HG02981 (cell line): ENCODE measurements at regions not wholly inside any gene's neighbourhood (a gene's known extent, or its start where the extent isn't known, plus 50 kb on each side); places are given as distances from the start of the nearest gene placed in this dataset.

Source experiments
- ATAC-seq: cut with Tn5 transposase; IDR thresholded peaks from one replicate; pipeline ENCODE4 v1.9.1; 2021; ENCODE audit warnings: mild to moderate bottlenecking, moderate library complexity; ENCODE audit not compliant: unreplicated experiment

DNA sequence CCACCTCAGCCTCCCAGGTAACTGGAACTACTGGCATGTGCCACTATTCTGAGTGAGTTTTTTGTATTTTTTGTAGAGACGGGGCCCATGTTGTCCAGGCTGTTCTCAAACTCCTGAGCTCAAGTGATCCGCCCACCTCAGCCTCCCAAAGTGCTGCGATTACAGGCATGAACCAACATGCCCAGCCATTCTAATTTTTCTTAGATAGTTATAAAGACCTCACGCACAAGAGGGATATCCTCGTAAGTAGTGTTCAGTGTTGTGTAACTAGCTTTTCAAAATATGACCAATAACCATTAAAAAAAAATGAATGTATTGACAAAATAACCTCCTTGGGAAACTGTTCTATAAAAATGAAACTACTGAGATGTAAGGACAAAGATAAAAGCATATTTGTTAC, 90.5 kb upstream of the FERD3L start:
- no peak for ATAC-seq

- ATAC-seq: no peak
Measured at GRCh38 chr7:19224951-19225350, 79.7 kb upstream of the FERD3L start.

- ATAC-seq: no peak
Measured at GRCh38 chr7:19215412-19215811, 70.2 kb upstream of the FERD3L start.

DNA sequence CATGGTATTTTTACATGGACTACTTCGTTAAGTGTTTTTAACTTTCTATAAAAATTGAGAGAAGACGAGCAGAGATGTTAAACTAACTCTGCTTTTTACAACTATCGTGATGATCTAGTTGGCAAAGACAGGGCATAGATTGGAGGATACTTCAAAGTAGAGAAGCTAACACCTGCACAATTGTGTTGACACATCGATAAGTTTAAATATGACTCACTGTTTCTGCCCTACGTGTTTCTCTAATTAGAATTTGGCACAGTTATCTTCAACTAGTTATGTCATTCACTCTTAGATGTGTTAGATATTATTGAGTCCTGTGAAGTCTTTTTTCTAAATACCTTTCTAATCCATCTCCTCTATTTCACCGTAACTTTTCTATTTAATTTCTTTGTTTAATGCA, 68.5 kb upstream of the FERD3L start:
- ATAC-seq: no peak

GRCh38 chr7:19210893-19211413, 65.7 kb upstream of the FERD3L start:
- no peak for ATAC-seq

DNA sequence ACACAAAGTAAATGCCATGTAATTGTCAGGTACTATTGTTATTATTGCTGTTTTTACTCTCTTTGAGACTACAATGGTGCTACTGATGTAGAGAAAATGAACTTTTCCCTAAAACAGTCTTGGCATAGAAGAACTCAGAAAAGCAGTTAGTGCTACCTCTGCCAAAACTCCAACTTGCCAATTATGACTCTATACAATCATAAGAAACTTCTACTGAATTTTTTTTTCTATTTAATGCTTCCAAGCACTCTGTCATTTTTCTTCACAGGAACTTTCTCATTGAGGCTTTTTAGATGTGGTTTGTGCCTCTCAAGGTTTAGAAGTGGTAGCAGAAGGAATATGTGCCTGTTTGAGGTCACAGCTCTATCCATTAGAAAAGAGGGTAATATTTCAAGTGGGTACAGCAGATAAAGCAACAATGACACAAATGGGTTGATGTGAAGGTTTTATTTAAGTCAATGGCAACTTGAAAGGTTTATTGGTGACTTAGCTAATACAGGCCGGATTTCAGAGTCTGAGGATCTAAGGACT, 64.0 kb upstream of the FERD3L start:
- no peak for ATAC-seq

- no peak for ATAC-seq
Measured at GRCh38 chr7:19206721-19207120, 61.5 kb upstream of the FERD3L start.

- ATAC-seq: no peak
Measured at GRCh38 chr7:19203686-19204085, 58.5 kb upstream of the FERD3L start.

DNA sequence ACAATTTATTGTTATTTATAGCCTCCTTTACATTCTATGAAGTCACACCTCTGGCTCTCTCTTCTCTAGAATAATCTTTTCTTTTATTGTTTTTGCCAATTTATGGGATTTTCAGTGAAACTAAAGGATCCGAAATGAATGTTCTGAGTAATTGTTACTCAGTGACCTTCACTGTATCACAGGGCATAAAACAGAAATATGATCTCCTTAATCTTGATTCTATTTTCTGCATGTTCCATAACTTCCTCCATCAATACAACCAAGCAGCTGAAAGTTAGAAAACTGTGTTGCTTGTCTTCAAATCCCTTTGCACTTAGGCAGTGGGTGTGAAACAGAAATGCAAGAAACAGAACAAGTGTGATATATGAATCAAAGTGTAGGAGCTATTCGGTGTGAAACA, 57.4 kb upstream of the FERD3L start:
- ATAC-seq: no peak
